ENCODE measurements at regions not wholly inside any gene's neighbourhood (a gene's known extent, or its start where the extent isn't known, plus 50 kb on each side); places are given as distances from the start of the nearest gene placed in this dataset.

DNA sequence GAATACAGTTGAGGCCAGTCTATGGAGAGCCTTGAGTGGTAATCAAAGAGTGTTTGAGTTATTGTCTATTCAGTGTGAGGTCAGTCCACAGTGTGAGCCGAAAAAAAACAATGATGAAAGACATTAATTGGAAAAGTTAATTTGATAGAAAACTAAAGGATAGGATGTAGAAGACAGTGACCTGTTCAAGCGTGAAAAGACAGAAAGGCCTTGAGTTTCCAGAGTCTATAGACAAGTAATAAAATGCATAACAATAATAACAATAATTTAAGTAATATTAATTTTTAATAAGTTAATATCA, 90.4 kb downstream of the SLC30A10 start:
- DNase-seq (ENCODE audit: unreplicated experiment): no peak
- no peak overlapping the region for H3K4me3 Mint-ChIP-seq (ENCODE audit: unreplicated experiment)
- TF ChIP-seq, protein P1, sequence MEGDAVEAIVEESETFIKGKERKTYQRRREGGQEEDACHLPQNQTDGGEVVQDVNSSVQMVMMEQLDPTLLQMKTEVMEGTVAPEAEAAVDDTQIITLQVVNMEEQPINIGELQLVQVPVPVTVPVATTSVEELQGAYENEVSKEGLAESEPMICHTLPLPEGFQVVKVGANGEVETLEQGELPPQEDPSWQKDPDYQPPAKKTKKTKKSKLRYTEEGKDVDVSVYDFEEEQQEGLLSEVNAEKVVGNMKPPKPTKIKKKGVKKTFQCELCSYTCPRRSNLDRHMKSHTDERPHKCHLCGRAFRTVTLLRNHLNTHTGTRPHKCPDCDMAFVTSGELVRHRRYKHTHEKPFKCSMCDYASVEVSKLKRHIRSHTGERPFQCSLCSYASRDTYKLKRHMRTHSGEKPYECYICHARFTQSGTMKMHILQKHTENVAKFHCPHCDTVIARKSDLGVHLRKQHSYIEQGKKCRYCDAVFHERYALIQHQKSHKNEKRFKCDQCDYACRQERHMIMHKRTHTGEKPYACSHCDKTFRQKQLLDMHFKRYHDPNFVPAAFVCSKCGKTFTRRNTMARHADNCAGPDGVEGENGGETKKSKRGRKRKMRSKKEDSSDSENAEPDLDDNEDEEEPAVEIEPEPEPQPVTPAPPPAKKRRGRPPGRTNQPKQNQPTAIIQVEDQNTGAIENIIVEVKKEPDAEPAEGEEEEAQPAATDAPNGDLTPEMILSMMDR (IDR thresholded peaks at IDR 0.05; ENCODE audit: unreplicated experiment): no peak
- CTCF ChIA-PET: interaction anchor here (0.5 to 2.4 kb wide), 20 partner anchors 8 to 1035 kb away, joined by 3 to 11 read pairs (median 4); no protein-coding TSS in a partner anchor
- H3K4me1 Mint-ChIP-seq (ENCODE audit: insufficient read depth, unreplicated experiment): no peaks in the 10 kb centered on the region
- H3K9me3 Mint-ChIP-seq (ENCODE audit: unreplicated experiment): no peaks in the 10 kb centered on the region
- H3K36me3 Mint-ChIP-seq (ENCODE audit: insufficient read depth, unreplicated experiment): no peaks in the 10 kb centered on the region
- peaks cover 98% of the 10 kb centered on the region for H3K27me3 Mint-ChIP-seq (ENCODE audit: insufficient read depth, unreplicated experiment)
- POLR2A ChIA-PET: no interaction called here
- H3K27ac Mint-ChIP-seq (ENCODE audit: low read depth, unreplicated experiment): no peak overlapping the region
- intact Hi-C loops (cut with micrococcal nuclease): loop anchor here (1.0 to 10.0 kb wide), 5 partner anchors 154 to 965 kb away; no protein-coding TSS in a partner anchor
- no TSS peak for BruUV-seq (replicated peaks)

DNA sequence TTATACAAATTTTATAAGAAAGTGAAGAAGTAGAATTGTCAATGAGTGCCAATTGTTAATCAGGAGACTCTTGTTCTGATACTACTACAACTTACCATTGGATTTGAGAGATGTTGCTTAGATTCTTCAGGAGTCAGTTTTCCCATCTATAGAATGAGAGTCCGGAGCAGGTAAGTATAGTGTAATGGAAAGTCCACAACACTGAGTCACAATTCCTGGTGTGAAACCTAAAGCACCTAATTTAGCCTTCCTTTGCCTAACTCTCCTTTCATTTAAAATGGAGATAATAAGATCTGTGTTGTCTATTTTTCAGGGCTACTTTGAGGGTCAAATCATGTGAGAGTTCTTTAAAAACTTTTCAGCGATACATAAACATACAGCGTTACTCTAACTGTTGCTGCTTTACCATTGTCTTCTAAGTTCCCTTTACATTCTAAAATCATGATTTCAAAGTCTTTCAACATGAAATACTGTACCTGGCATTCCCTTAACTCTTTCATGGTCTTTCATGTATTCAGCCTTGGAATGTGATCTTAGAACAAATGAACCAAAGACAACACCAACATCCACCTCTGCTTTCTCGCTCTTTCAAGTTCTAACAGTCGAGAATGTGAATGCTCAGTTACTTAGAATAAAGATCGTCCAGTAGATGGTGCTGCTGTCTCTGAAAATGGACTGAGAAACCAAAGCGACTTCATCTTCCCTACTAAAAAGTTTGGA, 90.9 kb downstream of the SLC30A10 start:
- Mint-ChIP-seq H3K36me3 (ENCODE audit: insufficient read depth, unreplicated experiment) (no peaks in the 10 kb centered on the region), H3K4me1 (ENCODE audit: insufficient read depth, unreplicated experiment) (no peaks in the 10 kb centered on the region), H3K27ac (ENCODE audit: low read depth, unreplicated experiment) (no peak overlapping the region), H3K9me3 (ENCODE audit: unreplicated experiment) (no peaks in the 10 kb centered on the region), H3K4me3 (ENCODE audit: unreplicated experiment) (no peak overlapping the region), H3K27me3 (ENCODE audit: insufficient read depth, unreplicated experiment) (peaks cover 95% of the 10 kb centered on the region)
- DNase-seq (ENCODE audit: unreplicated experiment): peak; percentile 85
- TF ChIP-seq, protein P1 (IDR thresholded peaks at IDR 0.05; ENCODE audit: unreplicated experiment): peak; percentile 85
- BruUV-seq (replicated peaks): no TSS peak
- intact Hi-C loops (cut with micrococcal nuclease): loop anchor here (1.0 to 10.0 kb wide), 5 partner anchors 155 to 966 kb away; no protein-coding TSS in a partner anchor
- ChIA-PET CTCF (interaction anchor here (0.5 to 2.4 kb wide), 15 partner anchors 9 to 576 kb away, joined by 3 to 11 read pairs (median 4); no protein-coding TSS in a partner anchor), POLR2A (no interaction called here)

DNA sequence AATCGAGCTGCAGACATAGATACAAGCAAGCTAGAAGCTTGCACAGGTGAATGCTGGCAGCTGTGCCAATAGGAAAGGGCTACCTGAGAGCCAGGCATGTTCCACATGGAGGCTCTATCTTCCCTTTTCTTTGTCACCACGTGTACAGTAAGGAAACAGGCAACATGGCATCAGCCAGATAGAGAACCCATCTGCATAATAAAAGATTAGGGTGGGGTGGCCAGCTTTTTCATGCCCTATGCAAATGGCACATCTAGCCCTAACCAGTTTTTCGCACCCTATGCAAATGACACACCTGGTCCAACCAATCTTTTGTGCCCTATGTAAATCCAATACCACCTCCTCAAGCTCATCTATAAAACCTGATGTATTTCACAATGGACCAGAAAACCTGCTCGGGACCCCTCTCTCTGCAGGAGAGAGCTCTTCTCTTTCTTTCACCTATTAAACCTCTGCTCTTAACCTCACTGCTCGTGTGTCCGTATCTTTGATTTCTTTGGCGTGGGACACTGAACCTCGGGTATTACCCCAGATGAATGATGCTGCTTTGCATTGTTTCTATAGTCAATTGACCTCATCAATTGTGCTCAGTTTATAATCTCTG, 93.9 kb downstream of the SLC30A10 start:
- H3K27me3 Mint-ChIP-seq (ENCODE audit: insufficient read depth, unreplicated experiment): peaks cover 87% of the 10 kb centered on the region
- H3K36me3 Mint-ChIP-seq (ENCODE audit: insufficient read depth, unreplicated experiment): no peaks in the 10 kb centered on the region
- CTCF ChIA-PET: interaction anchor here (0.6 to 2.0 kb wide), 9 partner anchors 11 to 653 kb away, joined by 3 to 11 read pairs (median 3); no protein-coding TSS in a partner anchor
- H3K4me1 Mint-ChIP-seq (ENCODE audit: insufficient read depth, unreplicated experiment): no peaks in the 10 kb centered on the region
- H3K9me3 Mint-ChIP-seq (ENCODE audit: unreplicated experiment): no peaks in the 10 kb centered on the region
- H3K27ac Mint-ChIP-seq (ENCODE audit: low read depth, unreplicated experiment): no peak overlapping the region
- POLR2A ChIA-PET: no interaction called here
- no peak for DNase-seq (ENCODE audit: unreplicated experiment)
- TF ChIP-seq, protein P1 (IDR thresholded peaks at IDR 0.05; ENCODE audit: unreplicated experiment): no peak
- BruUV-seq (replicated peaks): no TSS peak
- H3K4me3 Mint-ChIP-seq (ENCODE audit: unreplicated experiment): no peak overlapping the region
- intact Hi-C loops (cut with micrococcal nuclease): loop anchor here (10.0 kb wide), 1 partner anchor 290 kb away; no protein-coding TSS in a partner anchor

DNA sequence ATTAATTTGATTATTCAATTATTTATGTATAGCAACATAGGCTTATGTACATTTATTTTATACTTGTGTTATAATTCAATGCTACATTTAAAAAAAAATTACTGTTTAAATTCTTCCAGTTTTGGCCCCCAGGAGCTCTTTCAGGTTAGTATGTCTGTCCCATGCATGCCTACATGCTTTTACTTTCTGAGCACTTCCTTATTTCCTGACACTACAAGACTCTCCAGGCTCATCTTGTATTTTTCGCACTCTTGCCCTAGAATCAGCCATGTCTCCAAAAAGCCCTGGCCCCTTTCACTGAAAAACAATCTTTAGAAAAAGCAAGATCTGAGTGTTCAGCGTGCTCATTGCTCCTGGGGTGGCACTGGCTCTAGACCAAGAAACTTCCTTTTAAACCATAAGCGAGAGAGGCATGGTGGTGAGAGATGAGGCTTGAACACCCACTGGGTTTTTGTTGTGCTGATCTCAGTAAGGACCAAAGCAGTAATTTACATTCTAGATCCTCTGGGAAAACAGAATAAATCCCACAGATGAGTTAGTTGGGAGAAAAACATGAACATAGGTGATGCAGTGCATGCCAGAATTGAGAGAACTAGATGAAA, 95.0 kb downstream of the SLC30A10 start:
- H3K4me3 Mint-ChIP-seq (ENCODE audit: unreplicated experiment): no peak overlapping the region
- intact Hi-C loops (cut with micrococcal nuclease): loop anchor here (10.0 kb wide), 1 partner anchor 291 kb away; no protein-coding TSS in a partner anchor
- no peaks in the 10 kb centered on the region for H3K4me1 Mint-ChIP-seq (ENCODE audit: insufficient read depth, unreplicated experiment)
- POLR2A ChIA-PET: no interaction called here
- no TSS peak for BruUV-seq (replicated peaks)
- CTCF ChIA-PET: interaction anchor here (0.6 to 1.6 kb wide), 3 partner anchors 92 to 248 kb away, joined by 3 to 7 read pairs (median 6); no protein-coding TSS in a partner anchor
- H3K27ac Mint-ChIP-seq (ENCODE audit: low read depth, unreplicated experiment): no peak overlapping the region
- H3K36me3 Mint-ChIP-seq (ENCODE audit: insufficient read depth, unreplicated experiment): no peaks in the 10 kb centered on the region
- TF ChIP-seq, protein P1 (IDR thresholded peaks at IDR 0.05; ENCODE audit: unreplicated experiment): no peak
- peaks cover 87% of the 10 kb centered on the region for H3K27me3 Mint-ChIP-seq (ENCODE audit: insufficient read depth, unreplicated experiment)
- DNase-seq (ENCODE audit: unreplicated experiment): no peak
- no peaks in the 10 kb centered on the region for H3K9me3 Mint-ChIP-seq (ENCODE audit: unreplicated experiment)

All from MCF 10A (cell line).